SU-DHL-6 (cell line): ENCODE measurements at regions not wholly inside any gene's neighbourhood (a gene's known extent, or its start where the extent isn't known, plus 50 kb on each side); places are given as distances from the start of the nearest gene placed in this dataset.

Experiments
- H2AFZ ChIP-seq: fragments of 200-600 bp; sonication (generic); 2 replicates; pipeline ENCODE4 v1.6.1; 2014; ENCODE audit warnings: low read depth, mild to moderate bottlenecking, moderate library complexity, mixed read lengths, antibody characterized with exemption, low read length; ENCODE audit not compliant: severe bottlenecking
- H3F3A ChIP-seq: fragments of 200-600 bp; shearing (Covaris generic); 2 replicates; pipeline ENCODE4 v1.6.0; 2016; ENCODE audit warnings: antibody characterized with exemption, mild to moderate bottlenecking; ENCODE audit not compliant: insufficient read depth
- H3K27ac ChIP-seq: fragments of 200-600 bp; sonication (generic); 2 replicates; pipeline ENCODE4 v1.5.1; 2016; ENCODE audit warnings: low read depth, mild to moderate bottlenecking, low read length, moderate library complexity, mixed read lengths
- H3K27me3 ChIP-seq: fragments of 200-600 bp; sonication (generic), shearing (Covaris generic); 2 replicates; pipeline ENCODE4 v1.6.0; 2014; ENCODE audit warnings: mild to moderate bottlenecking, low read length
- H3K36me3 ChIP-seq: fragments of 200-600 bp; sonication (generic); 2 replicates; pipeline ENCODE4 v1.6.1; 2014; ENCODE audit warnings: mild to moderate bottlenecking, low read length, mixed read lengths
- H3K4me2 ChIP-seq: fragments of 300-600, 200-600 bp; shearing (Covaris generic), sonication (generic); 2 replicates; pipeline ENCODE4 v1.6.0; 2014; ENCODE audit warnings: low read length, low read depth, mild to moderate bottlenecking; ENCODE audit not compliant: poor library complexity, severe bottlenecking
- H3K4me3 ChIP-seq: fragments of 200-600 bp; sonication (generic); 2 replicates; pipeline ENCODE4 v1.5.1; 2014; ENCODE audit warnings: antibody characterized with exemption, low read length, mild to moderate bottlenecking, mixed read lengths; ENCODE audit not compliant: insufficient read depth, poor library complexity, severe bottlenecking
- H3K79me2 ChIP-seq: fragments of 200-600 bp; sonication (generic); 2 replicates; pipeline ENCODE4 v1.6.1; 2014; ENCODE audit warnings: mild to moderate bottlenecking, low read length, moderate library complexity; ENCODE audit not compliant: insufficient read depth
- H3K9ac ChIP-seq: fragments of 200-600 bp; sonication (generic); 2 replicates; pipeline ENCODE4 v1.7.0; 2014; ENCODE audit warnings: mild to moderate bottlenecking, low read length
- H3K9me2 ChIP-seq: fragments of 200-600 bp; sonication (generic); replicated peaks from 2 replicates; pipeline ENCODE4 v1.6.1; 2014; ENCODE audit warnings: low read length; ENCODE audit not compliant: insufficient read depth
- H3K9me3 ChIP-seq: fragments of 200-600 bp; sonication (generic); 2 replicates; pipeline ENCODE4 v1.6.1; 2014; ENCODE audit warnings: low read length, mixed read lengths; ENCODE audit not compliant: insufficient read depth
- H4K20me1 ChIP-seq: fragments of 200-600 bp; sonication (generic); 2 replicates; pipeline ENCODE4 v1.6.1; 2014; ENCODE audit warnings: low read depth, mild to moderate bottlenecking, antibody characterized with exemption, low read length, moderate library complexity, mixed read lengths
- EZH2phosphoT487 ChIP-seq: fragments of 200-600 bp; sonication (generic), shearing (Covaris generic); conservative IDR thresholded peaks from 2 replicates; pipeline ENCODE4 v1.6.1; 2018; ENCODE audit warnings: mild to moderate bottlenecking, antibody characterized with exemption, low read length, moderate library complexity, mixed read lengths
- TF ChIP-seq, protein P1 (sequence below): fragments of 200-600 bp; sonication (generic); IDR thresholded peaks from one replicate; pipeline ENCODE4 v1.5.1; 2017; ENCODE audit warnings: antibody characterized with exemption, mild to moderate bottlenecking, low read length, moderate library complexity; ENCODE audit not compliant: insufficient read depth, poor library complexity, severe bottlenecking

GRCh38 chr16:82341146-82341669 lies 171.2 kb upstream of the MPHOSPH6 start:
- Histone ChIP-seq H3K9me2 (no peaks in the 10 kb centered on the region), H3K36me3 (no peaks in the 10 kb centered on the region), H3K4me2 (no peak overlapping the region), H3K27ac (no peak overlapping the region), H3K79me2 (no peaks in the 10 kb centered on the region), H2AFZ (no peak overlapping the region), H3K4me3 (no peak overlapping the region), H3F3A (no peaks in the 10 kb centered on the region), H4K20me1 (no peaks in the 10 kb centered on the region), H3K9ac (no peak overlapping the region), H3K27me3 (no peaks in the 10 kb centered on the region), H3K9me3 (peaks cover 2% of the 10 kb centered on the region; the same call in 1 of the 2 replicates)
- TF ChIP-seq, protein P1, sequence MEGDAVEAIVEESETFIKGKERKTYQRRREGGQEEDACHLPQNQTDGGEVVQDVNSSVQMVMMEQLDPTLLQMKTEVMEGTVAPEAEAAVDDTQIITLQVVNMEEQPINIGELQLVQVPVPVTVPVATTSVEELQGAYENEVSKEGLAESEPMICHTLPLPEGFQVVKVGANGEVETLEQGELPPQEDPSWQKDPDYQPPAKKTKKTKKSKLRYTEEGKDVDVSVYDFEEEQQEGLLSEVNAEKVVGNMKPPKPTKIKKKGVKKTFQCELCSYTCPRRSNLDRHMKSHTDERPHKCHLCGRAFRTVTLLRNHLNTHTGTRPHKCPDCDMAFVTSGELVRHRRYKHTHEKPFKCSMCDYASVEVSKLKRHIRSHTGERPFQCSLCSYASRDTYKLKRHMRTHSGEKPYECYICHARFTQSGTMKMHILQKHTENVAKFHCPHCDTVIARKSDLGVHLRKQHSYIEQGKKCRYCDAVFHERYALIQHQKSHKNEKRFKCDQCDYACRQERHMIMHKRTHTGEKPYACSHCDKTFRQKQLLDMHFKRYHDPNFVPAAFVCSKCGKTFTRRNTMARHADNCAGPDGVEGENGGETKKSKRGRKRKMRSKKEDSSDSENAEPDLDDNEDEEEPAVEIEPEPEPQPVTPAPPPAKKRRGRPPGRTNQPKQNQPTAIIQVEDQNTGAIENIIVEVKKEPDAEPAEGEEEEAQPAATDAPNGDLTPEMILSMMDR = no peak
- no peak for TF ChIP-seq EZH2phosphoT487

GRCh38 chr16:82340531-82340930 lies 170.5 kb upstream of the MPHOSPH6 start:
- no peak overlapping the region for H3K4me3 ChIP-seq
- peaks cover 2% of the 10 kb centered on the region; the same call in 1 of the 2 replicates for H3K9me3 ChIP-seq
- H3K9ac ChIP-seq = no peak overlapping the region
- no peaks in the 10 kb centered on the region for H3K9me2 ChIP-seq
- no peak overlapping the region for H2AFZ ChIP-seq
- H3K27ac ChIP-seq = no peak overlapping the region
- H4K20me1 ChIP-seq = no peaks in the 10 kb centered on the region
- H3K79me2 ChIP-seq = no peaks in the 10 kb centered on the region
- H3K36me3 ChIP-seq = no peaks in the 10 kb centered on the region
- TF ChIP-seq, protein P1 = no peak
- no peak for TF ChIP-seq EZH2phosphoT487
- H3K4me2 ChIP-seq = no peak overlapping the region
- H3F3A ChIP-seq = no peaks in the 10 kb centered on the region
- no peaks in the 10 kb centered on the region for H3K27me3 ChIP-seq

DNA sequence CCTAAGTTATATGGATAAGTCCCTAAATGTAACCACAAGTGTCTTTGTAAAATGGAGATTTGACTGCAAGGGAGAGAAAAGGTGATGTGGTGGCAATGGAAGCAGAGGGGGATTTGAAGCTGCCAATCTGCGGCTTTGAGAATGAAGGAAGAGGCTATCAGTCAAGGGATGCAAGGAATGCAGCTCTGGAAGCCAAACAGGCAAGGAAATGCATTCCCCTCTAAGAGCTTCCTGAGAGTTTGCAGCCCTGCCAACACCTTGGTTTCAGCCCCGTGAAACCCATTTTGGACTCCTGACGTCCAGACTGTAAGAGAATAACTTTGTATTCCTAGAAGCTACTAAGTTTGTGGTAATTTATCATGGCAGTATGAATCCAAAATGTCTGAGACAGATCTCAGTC lies 167.3 kb upstream of the MPHOSPH6 start:
- no peak for TF ChIP-seq EZH2phosphoT487
- TF ChIP-seq, protein P1 = no peak
- no peaks in the 10 kb centered on the region for H3F3A ChIP-seq
- H3K27me3 ChIP-seq = no peaks in the 10 kb centered on the region
- no peak overlapping the region for H3K4me2 ChIP-seq
- no peak overlapping the region for H3K4me3 ChIP-seq
- no peak overlapping the region for H3K27ac ChIP-seq
- H3K9me3 ChIP-seq = peaks cover 2% of the 10 kb centered on the region; the same call in 1 of the 2 replicates
- no peaks in the 10 kb centered on the region for H3K36me3 ChIP-seq
- no peak overlapping the region for H3K9ac ChIP-seq
- H4K20me1 ChIP-seq = no peaks in the 10 kb centered on the region
- no peak overlapping the region for H2AFZ ChIP-seq
- H3K79me2 ChIP-seq = no peaks in the 10 kb centered on the region
- no peaks in the 10 kb centered on the region for H3K9me2 ChIP-seq
